ENCODE measurements at regions not wholly inside any gene's neighbourhood (a gene's known extent, or its start where the extent isn't known, plus 50 kb on each side); places are given as distances from the start of the nearest gene placed in this dataset.

DNA sequence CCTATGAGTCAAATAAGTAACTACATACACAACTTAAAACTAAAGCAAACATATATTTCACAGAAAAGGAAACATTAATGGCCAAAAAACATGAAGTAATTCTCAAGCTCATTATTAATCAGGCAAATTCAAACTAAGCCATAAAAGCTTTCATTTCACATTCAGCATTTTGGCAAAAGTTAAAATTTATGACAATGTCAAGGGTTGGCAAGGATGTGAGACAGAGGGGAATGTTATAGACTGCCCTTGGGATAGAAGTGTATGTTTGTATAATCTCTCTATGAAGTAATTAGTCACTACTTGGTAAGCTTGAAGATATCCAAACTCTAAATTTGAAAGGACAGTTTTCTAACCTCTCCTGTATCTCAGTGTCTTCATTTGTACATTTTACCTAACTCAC is 539.4 kb downstream of the RIT2 start:
- no peak overlapping the region for H3K9ac ChIP-seq (ENCODE audit: low read depth in 1 of 2, low read length in 2 of 2)
- H3K27ac ChIP-seq (ENCODE audit: low read depth in 2 of 2, low read length in 2 of 2) = no peak overlapping the region
- H3K4me3 ChIP-seq (ENCODE audit: low read length in 2 of 2) = no peak overlapping the region
- no peaks in the 10 kb centered on the region for H3K9me3 ChIP-seq (ENCODE audit: control insufficient read depth in 2 of 2, low read length in 2 of 2)
- no peaks in the 10 kb centered on the region for H3K36me3 ChIP-seq (ENCODE audit: control insufficient read depth in 2 of 2, insufficient read depth in 2 of 2, low read length in 2 of 2)
- H3K27me3 ChIP-seq (ENCODE audit: control insufficient read depth in 2 of 2, insufficient read depth in 2 of 2, low read length in 2 of 2) = no peaks in the 10 kb centered on the region
- no peaks in the 10 kb centered on the region for H3K4me1 ChIP-seq (ENCODE audit: control insufficient read depth in 2 of 2, insufficient read depth in 2 of 2, low read length in 2 of 2)

DNA sequence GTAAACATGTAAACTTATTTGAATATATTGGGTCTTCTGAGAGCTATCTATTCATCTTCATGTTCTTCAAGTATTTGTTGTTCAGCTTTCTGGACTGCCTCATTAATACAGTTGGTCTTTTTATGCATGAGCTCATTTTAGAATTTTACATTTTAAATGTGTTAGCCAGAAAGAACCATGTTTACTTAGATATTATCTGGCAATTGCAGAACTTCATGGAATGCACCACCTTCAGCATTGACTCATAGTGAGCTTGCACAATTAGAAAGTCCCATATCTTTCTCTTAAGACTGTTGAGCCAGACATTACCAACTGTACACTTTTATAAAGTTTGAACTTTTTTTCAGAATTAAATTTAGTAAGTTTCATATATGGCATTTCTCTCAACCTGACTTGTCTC is 536.7 kb downstream of the RIT2 start:
- H3K9ac ChIP-seq (ENCODE audit: low read depth in 1 of 2, low read length in 2 of 2) = no peak overlapping the region
- no peaks in the 10 kb centered on the region for H3K4me1 ChIP-seq (ENCODE audit: control insufficient read depth in 2 of 2, insufficient read depth in 2 of 2, low read length in 2 of 2)
- H3K27ac ChIP-seq (ENCODE audit: low read depth in 2 of 2, low read length in 2 of 2) = no peak overlapping the region
- no peak overlapping the region for H3K4me3 ChIP-seq (ENCODE audit: low read length in 2 of 2)
- no peaks in the 10 kb centered on the region for H3K9me3 ChIP-seq (ENCODE audit: control insufficient read depth in 2 of 2, low read length in 2 of 2)
- H3K36me3 ChIP-seq (ENCODE audit: control insufficient read depth in 2 of 2, insufficient read depth in 2 of 2, low read length in 2 of 2) = no peaks in the 10 kb centered on the region
- no peaks in the 10 kb centered on the region for H3K27me3 ChIP-seq (ENCODE audit: control insufficient read depth in 2 of 2, insufficient read depth in 2 of 2, low read length in 2 of 2)

DNA sequence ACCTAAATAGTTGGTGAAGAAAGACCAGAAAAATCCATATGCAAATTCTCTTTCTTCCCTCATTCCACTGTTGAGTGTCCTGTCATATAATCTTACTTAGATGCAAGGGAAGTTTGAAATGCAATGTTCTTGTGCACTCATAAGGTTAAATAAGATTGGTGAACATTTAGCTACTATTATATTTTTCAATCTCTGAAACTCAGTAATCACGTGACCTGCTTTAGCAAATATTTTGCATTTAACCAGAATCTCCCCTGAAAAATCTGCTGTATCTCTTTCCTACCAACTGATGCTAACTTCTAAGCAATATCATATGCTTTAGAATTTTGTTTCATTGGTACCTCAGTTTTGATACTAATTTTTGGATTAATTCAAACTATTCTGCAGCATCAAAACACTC is 533.2 kb downstream of the RIT2 start:
- H3K36me3 ChIP-seq (ENCODE audit: control insufficient read depth in 2 of 2, insufficient read depth in 2 of 2, low read length in 2 of 2) = no peaks in the 10 kb centered on the region
- no peak overlapping the region for H3K4me3 ChIP-seq (ENCODE audit: low read length in 2 of 2)
- no peak overlapping the region for H3K27ac ChIP-seq (ENCODE audit: low read depth in 2 of 2, low read length in 2 of 2)
- H3K27me3 ChIP-seq (ENCODE audit: control insufficient read depth in 2 of 2, insufficient read depth in 2 of 2, low read length in 2 of 2) = no peaks in the 10 kb centered on the region
- H3K9ac ChIP-seq (ENCODE audit: low read depth in 1 of 2, low read length in 2 of 2) = no peak overlapping the region
- H3K4me1 ChIP-seq (ENCODE audit: control insufficient read depth in 2 of 2, insufficient read depth in 2 of 2, low read length in 2 of 2) = no peaks in the 10 kb centered on the region
- H3K9me3 ChIP-seq (ENCODE audit: control insufficient read depth in 2 of 2, low read length in 2 of 2) = no peaks in the 10 kb centered on the region

DNA sequence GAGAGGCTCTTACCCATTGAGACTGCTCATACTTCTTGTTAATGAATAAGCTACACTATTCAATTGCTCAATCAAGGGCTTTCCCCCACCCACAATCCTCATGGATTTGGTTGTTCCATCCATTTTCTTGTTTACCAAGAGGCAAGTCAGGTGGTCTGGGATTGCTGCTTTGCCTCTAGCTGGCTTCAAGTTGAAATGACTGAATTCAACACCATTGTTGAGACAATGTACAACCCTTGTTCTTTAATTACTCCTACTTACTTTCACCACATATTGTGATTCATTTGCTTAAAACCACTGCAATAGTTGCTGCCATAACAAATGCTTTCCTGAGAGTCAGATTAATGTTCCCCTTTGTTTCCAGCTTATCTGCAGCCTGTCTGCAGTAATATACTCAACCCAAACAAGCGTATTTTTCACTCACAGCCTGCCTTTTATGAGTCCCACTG is 532.2 kb downstream of the RIT2 start:
- H3K4me1 ChIP-seq (ENCODE audit: control insufficient read depth in 2 of 2, insufficient read depth in 2 of 2, low read length in 2 of 2) = no peaks in the 10 kb centered on the region
- H3K9ac ChIP-seq (ENCODE audit: low read depth in 1 of 2, low read length in 2 of 2) = no peak overlapping the region
- H3K9me3 ChIP-seq (ENCODE audit: control insufficient read depth in 2 of 2, low read length in 2 of 2) = no peaks in the 10 kb centered on the region
- H3K27me3 ChIP-seq (ENCODE audit: control insufficient read depth in 2 of 2, insufficient read depth in 2 of 2, low read length in 2 of 2) = no peaks in the 10 kb centered on the region
- no peak overlapping the region for H3K27ac ChIP-seq (ENCODE audit: low read depth in 2 of 2, low read length in 2 of 2)
- H3K4me3 ChIP-seq (ENCODE audit: low read length in 2 of 2) = no peak overlapping the region
- no peaks in the 10 kb centered on the region for H3K36me3 ChIP-seq (ENCODE audit: control insufficient read depth in 2 of 2, insufficient read depth in 2 of 2, low read length in 2 of 2)

- Histone ChIP-seq H3K27ac (ENCODE audit: low read depth in 2 of 2, low read length in 2 of 2) (no peak overlapping the region), H3K9me3 (ENCODE audit: control insufficient read depth in 2 of 2, low read length in 2 of 2) (no peaks in the 10 kb centered on the region), H3K36me3 (ENCODE audit: control insufficient read depth in 2 of 2, insufficient read depth in 2 of 2, low read length in 2 of 2) (no peaks in the 10 kb centered on the region)
Observed at GRCh38 chr18:42586601-42587000, 528.9 kb downstream of the RIT2 start.

DNA sequence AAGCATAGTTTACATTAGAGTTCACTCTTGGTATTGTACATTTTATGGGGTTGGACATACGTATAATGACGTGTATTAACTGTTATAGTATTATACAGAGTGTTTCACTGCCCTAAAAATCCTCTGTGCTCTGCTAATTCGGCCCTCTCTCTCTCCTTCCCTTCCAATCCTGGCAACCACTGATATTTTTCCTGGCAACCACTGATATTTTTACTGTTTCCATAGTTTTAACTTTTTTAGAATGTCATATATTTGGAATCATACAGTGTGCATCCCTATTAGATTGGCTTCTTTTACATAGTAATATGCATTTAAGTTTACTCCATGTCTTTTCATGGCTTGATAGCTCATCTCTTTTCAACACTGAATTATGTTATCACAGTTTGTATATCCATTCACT is 526.7 kb downstream of the RIT2 start:
- Histone ChIP-seq H3K4me3 (ENCODE audit: low read length in 2 of 2) (no peak overlapping the region), H3K27ac (ENCODE audit: low read depth in 2 of 2, low read length in 2 of 2) (no peak overlapping the region), H3K36me3 (ENCODE audit: control insufficient read depth in 2 of 2, insufficient read depth in 2 of 2, low read length in 2 of 2) (no peaks in the 10 kb centered on the region), H3K9ac (ENCODE audit: low read depth in 1 of 2, low read length in 2 of 2) (no peak overlapping the region), H3K9me3 (ENCODE audit: control insufficient read depth in 2 of 2, low read length in 2 of 2) (no peaks in the 10 kb centered on the region), H3K27me3 (ENCODE audit: control insufficient read depth in 2 of 2, insufficient read depth in 2 of 2, low read length in 2 of 2) (no peaks in the 10 kb centered on the region), H3K4me1 (ENCODE audit: control insufficient read depth in 2 of 2, insufficient read depth in 2 of 2, low read length in 2 of 2) (no peaks in the 10 kb centered on the region)

More at GRCh38 chr18:42586601-42587000, 528.9 kb downstream of the RIT2 start:
- no peak overlapping the region for H3K4me3 ChIP-seq (ENCODE audit: low read length in 2 of 2)
- no peak overlapping the region for H3K9ac ChIP-seq (ENCODE audit: low read depth in 1 of 2, low read length in 2 of 2)
- H3K27me3 ChIP-seq (ENCODE audit: control insufficient read depth in 2 of 2, insufficient read depth in 2 of 2, low read length in 2 of 2) = no peaks in the 10 kb centered on the region
- H3K4me1 ChIP-seq (ENCODE audit: control insufficient read depth in 2 of 2, insufficient read depth in 2 of 2, low read length in 2 of 2) = no peaks in the 10 kb centered on the region

GRCh38 chr18:42604820-42605219 is 510.7 kb downstream of the RIT2 start:
- H3K9me3 ChIP-seq (ENCODE audit: control insufficient read depth in 2 of 2, low read length in 2 of 2) = no peaks in the 10 kb centered on the region
- no peak overlapping the region for H3K9ac ChIP-seq (ENCODE audit: low read depth in 1 of 2, low read length in 2 of 2)
- H3K27ac ChIP-seq (ENCODE audit: low read depth in 2 of 2, low read length in 2 of 2) = no peak overlapping the region
- H3K36me3 ChIP-seq (ENCODE audit: control insufficient read depth in 2 of 2, insufficient read depth in 2 of 2, low read length in 2 of 2) = no peaks in the 10 kb centered on the region
- H3K4me3 ChIP-seq (ENCODE audit: low read length in 2 of 2) = no peak overlapping the region
- no peaks in the 10 kb centered on the region for H3K4me1 ChIP-seq (ENCODE audit: control insufficient read depth in 2 of 2, insufficient read depth in 2 of 2, low read length in 2 of 2)
- no peaks in the 10 kb centered on the region for H3K27me3 ChIP-seq (ENCODE audit: control insufficient read depth in 2 of 2, insufficient read depth in 2 of 2, low read length in 2 of 2)

GRCh38 chr18:42606886-42607495 is 508.5 kb downstream of the RIT2 start:
- Histone ChIP-seq H3K4me1 (ENCODE audit: control insufficient read depth in 2 of 2, insufficient read depth in 2 of 2, low read length in 2 of 2) (no peaks in the 10 kb centered on the region), H3K36me3 (ENCODE audit: control insufficient read depth in 2 of 2, insufficient read depth in 2 of 2, low read length in 2 of 2) (no peaks in the 10 kb centered on the region), H3K4me3 (ENCODE audit: low read length in 2 of 2) (no peak overlapping the region), H3K27me3 (ENCODE audit: control insufficient read depth in 2 of 2, insufficient read depth in 2 of 2, low read length in 2 of 2) (no peaks in the 10 kb centered on the region), H3K27ac (ENCODE audit: low read depth in 2 of 2, low read length in 2 of 2) (no peak overlapping the region), H3K9ac (ENCODE audit: low read depth in 1 of 2, low read length in 2 of 2) (no peak overlapping the region), H3K9me3 (ENCODE audit: control insufficient read depth in 2 of 2, low read length in 2 of 2) (no peaks in the 10 kb centered on the region)

DNA sequence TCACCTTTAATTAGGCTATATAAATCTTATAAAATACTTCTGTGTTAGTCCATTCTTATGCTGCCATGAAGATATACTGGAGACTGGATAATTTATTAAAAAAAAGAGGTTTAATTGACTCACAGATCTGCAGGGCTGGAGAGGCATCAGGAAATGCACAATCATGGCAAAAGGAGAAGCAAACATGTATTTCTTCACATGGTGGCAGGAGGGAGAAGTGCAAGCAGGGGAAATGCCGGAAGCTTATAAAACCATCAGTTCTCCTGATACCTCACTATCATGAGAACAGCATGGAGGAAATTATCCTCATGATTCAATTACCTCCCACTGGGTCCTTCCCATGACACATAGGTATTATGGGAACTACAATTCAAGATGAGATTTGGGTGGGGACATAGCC is 504.4 kb downstream of the RIT2 start:
- Histone ChIP-seq H3K27me3 (ENCODE audit: control insufficient read depth in 2 of 2, insufficient read depth in 2 of 2, low read length in 2 of 2) (no peaks in the 10 kb centered on the region), H3K9ac (ENCODE audit: low read depth in 1 of 2, low read length in 2 of 2) (no peak overlapping the region), H3K4me3 (ENCODE audit: low read length in 2 of 2) (no peak overlapping the region), H3K36me3 (ENCODE audit: control insufficient read depth in 2 of 2, insufficient read depth in 2 of 2, low read length in 2 of 2) (no peaks in the 10 kb centered on the region), H3K9me3 (ENCODE audit: control insufficient read depth in 2 of 2, low read length in 2 of 2) (no peaks in the 10 kb centered on the region), H3K27ac (ENCODE audit: low read depth in 2 of 2, low read length in 2 of 2) (no peak overlapping the region), H3K4me1 (ENCODE audit: control insufficient read depth in 2 of 2, insufficient read depth in 2 of 2, low read length in 2 of 2) (no peaks in the 10 kb centered on the region)

DNA sequence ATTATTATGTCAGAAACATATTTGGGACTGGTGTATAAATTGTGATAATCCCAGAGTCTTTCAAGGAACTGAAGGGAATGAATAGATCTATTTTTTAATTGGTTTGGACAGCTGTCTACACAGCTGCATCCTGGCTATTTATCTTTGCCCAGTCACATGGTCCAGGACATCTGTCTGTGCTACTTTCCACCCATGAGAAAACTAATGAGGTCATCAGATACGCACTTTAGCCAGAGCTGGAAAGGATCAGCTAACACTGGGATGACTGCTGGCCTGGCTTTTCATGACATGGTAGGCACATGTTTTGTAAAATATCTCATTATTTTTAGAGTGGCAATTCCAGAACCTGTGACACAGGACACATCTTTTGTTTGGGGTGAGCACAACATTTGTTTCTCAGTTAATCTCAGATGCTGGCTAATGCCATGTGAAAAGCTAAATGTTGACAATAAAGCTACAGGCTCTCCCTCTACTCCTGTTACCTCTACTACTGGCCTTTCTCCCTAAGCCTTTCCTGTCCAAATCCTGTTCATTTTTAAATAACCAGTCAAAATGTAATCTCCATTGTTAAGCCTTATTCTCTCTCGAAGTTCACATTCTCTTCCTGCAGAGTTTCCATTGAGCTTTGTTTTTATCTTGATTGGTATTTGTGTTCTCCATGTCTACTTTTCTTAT is 500.7 kb downstream of the RIT2 start:
- no peaks in the 10 kb centered on the region for H3K27me3 ChIP-seq (ENCODE audit: control insufficient read depth in 2 of 2, insufficient read depth in 2 of 2, low read length in 2 of 2)
- no peak overlapping the region for H3K9ac ChIP-seq (ENCODE audit: low read depth in 1 of 2, low read length in 2 of 2)
- no peak overlapping the region for H3K27ac ChIP-seq (ENCODE audit: low read depth in 2 of 2, low read length in 2 of 2)
- no peaks in the 10 kb centered on the region for H3K4me1 ChIP-seq (ENCODE audit: control insufficient read depth in 2 of 2, insufficient read depth in 2 of 2, low read length in 2 of 2)
- no peak overlapping the region for H3K4me3 ChIP-seq (ENCODE audit: low read length in 2 of 2)
- H3K36me3 ChIP-seq (ENCODE audit: control insufficient read depth in 2 of 2, insufficient read depth in 2 of 2, low read length in 2 of 2) = no peaks in the 10 kb centered on the region
- H3K9me3 ChIP-seq (ENCODE audit: control insufficient read depth in 2 of 2, low read length in 2 of 2) = no peaks in the 10 kb centered on the region

All from mucosa of rectum (tissue), 2 donors.